Neural cell (in vitro differentiated cells): ENCODE measurements at regions not wholly inside any gene's neighbourhood (a gene's known extent, or its start where the extent isn't known, plus 50 kb on each side); places are given as distances from the start of the nearest gene placed in this dataset.

Experiments
- H2AFZ ChIP-seq: fragments of 200-600, 300-800 bp; sonication (generic), shearing (Covaris generic); 2 replicates; pipeline ENCODE4 v1.6.0; 2014; ENCODE audit warnings: low read depth, mild to moderate bottlenecking, antibody characterized with exemption, low read length, moderate library complexity
- H3F3A ChIP-seq: fragments of 200-600 bp; shearing (Covaris generic); 2 replicates; pipeline ENCODE4 v1.6.1; 2016; ENCODE audit warnings: mild to moderate bottlenecking, moderate library complexity, mixed read lengths, antibody characterized with exemption, low read length; ENCODE audit not compliant: insufficient read depth, poor library complexity, severe bottlenecking
- H3K27ac ChIP-seq: fragments of 200-600, 300-800 bp; sonication (generic), shearing (Covaris generic); 2 replicates; pipeline ENCODE4 v1.5.1; 2014; ENCODE audit warnings: mild to moderate bottlenecking, low read length, moderate library complexity
- H3K27me3 ChIP-seq: fragments of 300-800, 200-600 bp; sonication (generic), shearing (Covaris generic); 2 replicates; pipeline ENCODE4 v1.6.0; 2014; ENCODE audit warnings: mild to moderate bottlenecking, low read depth, low read length, moderate library complexity; ENCODE audit not compliant: insufficient read depth
- H3K36me3 ChIP-seq: fragments of 300-800, 200-600 bp; sonication (generic), shearing (Covaris generic); 2 replicates; pipeline ENCODE4 v1.5.1; 2014; ENCODE audit warnings: mild to moderate bottlenecking, antibody characterized with exemption, low read length, moderate library complexity; ENCODE audit not compliant: insufficient read depth
- H3K4me2 ChIP-seq: fragments of 300-800, 200-600 bp; sonication (generic), shearing (Covaris generic); 2 replicates; pipeline ENCODE4 v1.6.0; 2014; ENCODE audit warnings: mild to moderate bottlenecking, low read length
- H3K4me3 ChIP-seq: fragments of 300-800, 200-600 bp; sonication (generic), shearing (Covaris generic); 2 replicates; pipeline ENCODE4 v1.5.1; 2014; ENCODE audit warnings: mild to moderate bottlenecking, low read length, moderate library complexity
- H3K79me2 ChIP-seq: fragments of 200-600 bp; shearing (Covaris generic); replicated peaks from 2 replicates; pipeline ENCODE4 v1.6.0; 2014; ENCODE audit warnings: mild to moderate bottlenecking, low read length, moderate library complexity; ENCODE audit not compliant: insufficient read depth
- H3K9ac ChIP-seq: fragments of 300-800, 200-600 bp; sonication (generic), shearing (Covaris generic); 2 replicates; pipeline ENCODE4 v1.6.1; 2016; ENCODE audit warnings: mild to moderate bottlenecking, low read length, mixed read lengths
- H3K9me2 ChIP-seq: fragments of 200-600 bp; shearing (Covaris generic); 2 replicates; pipeline ENCODE4 v1.6.1; 2016; ENCODE audit warnings: mild to moderate bottlenecking, low read length, mixed read lengths; ENCODE audit not compliant: insufficient read depth
- H3K9me3 ChIP-seq: fragments of 200-600, 300-800 bp; sonication (generic), shearing (Covaris generic); 2 replicates; pipeline ENCODE4 v1.6.1; 2016; ENCODE audit warnings: mild to moderate bottlenecking, mixed run types, low read length, moderate library complexity, mixed read lengths
- H4K20me1 ChIP-seq: fragments of 200-600 bp; shearing (Covaris generic); 2 replicates; pipeline ENCODE4 v1.6.1; 2016; ENCODE audit warnings: mild to moderate bottlenecking, mixed run types; ENCODE audit not compliant: insufficient read depth
- CTCF ChIP-seq: fragments of 450-650 bp; IDR thresholded peaks from 2 replicates; pipeline ENCODE4 v1.5.1; 2014; ENCODE audit warnings: antibody characterized with exemption, mild to moderate bottlenecking, moderate library complexity; ENCODE audit not compliant: poor library complexity, severe bottlenecking
- EP300 ChIP-seq: fragments of 450-650 bp; conservative IDR thresholded peaks from 2 replicates; pipeline ENCODE4 v1.6.1; 2014; ENCODE audit warnings: antibody characterized with exemption, mild to moderate bottlenecking, moderate library complexity; ENCODE audit not compliant: poor library complexity, severe bottlenecking
- EZH2 ChIP-seq: fragments of 200-600, 300-800 bp; shearing (Covaris generic), sonication (generic); IDR thresholded peaks from 2 replicates; pipeline ENCODE4 v1.6.1; 2014; ENCODE audit warnings: antibody characterized with exemption, low read length, borderline replicate concordance, mild to moderate bottlenecking; ENCODE audit not compliant: insufficient read depth, poor library complexity, severe bottlenecking
- MXI1 ChIP-seq: fragments of 450-650 bp; conservative IDR thresholded peaks from 2 replicates; pipeline ENCODE4 v1.6.1; 2014; ENCODE audit warnings: antibody characterized with exemption, mild to moderate bottlenecking; ENCODE audit not compliant: poor library complexity, severe bottlenecking
- POLR2AphosphoS5 ChIP-seq: IDR thresholded peaks from 2 replicates; pipeline ENCODE4 v1.6.1; 2012
- RAD21 ChIP-seq: fragments of 450-650 bp; conservative IDR thresholded peaks from 2 replicates; pipeline ENCODE4 v1.6.1; 2014; ENCODE audit warnings: antibody characterized with exemption, mild to moderate bottlenecking, moderate library complexity
- REST ChIP-seq: IDR thresholded peaks from 2 replicates; pipeline ENCODE4 v1.6.1; 2012; ENCODE audit warnings: borderline replicate concordance
- SMC3 ChIP-seq: fragments of 450-650 bp; conservative IDR thresholded peaks from 2 replicates; pipeline ENCODE4 v1.6.1; 2014; ENCODE audit warnings: antibody characterized with exemption, mild to moderate bottlenecking, moderate library complexity; ENCODE audit not compliant: poor library complexity
- TAF1 ChIP-seq: IDR thresholded peaks from 2 replicates; pipeline ENCODE4 v1.6.1; 2012; ENCODE audit warnings: low read depth

- H3K9ac ChIP-seq: no peak overlapping the region
- no peaks in the 10 kb centered on the region for H3K27me3 ChIP-seq
- no peaks in the 10 kb centered on the region for H3K79me2 ChIP-seq
- no peaks in the 10 kb centered on the region for H3K9me3 ChIP-seq
- H3K9me2 ChIP-seq: no peaks in the 10 kb centered on the region
- no peak overlapping the region for H2AFZ ChIP-seq
- no peaks in the 10 kb centered on the region for H3F3A ChIP-seq
- no peak overlapping the region for H3K4me2 ChIP-seq
- no peak overlapping the region for H3K4me3 ChIP-seq
- no peaks in the 10 kb centered on the region for H3K36me3 ChIP-seq
- no peaks in the 10 kb centered on the region for H4K20me1 ChIP-seq
- no peak for TF ChIP-seq CTCF
- TF ChIP-seq POLR2AphosphoS5: no peak
- H3K27ac ChIP-seq: no peak overlapping the region
These were observed 504.4 kb downstream of the SATB2 start for GRCh38 chr2:198953328-198953727.

GRCh38 chr2:198950803-198951202 is 506.9 kb downstream of the SATB2 start:
- Histone ChIP-seq H3K27me3 (no peaks in the 10 kb centered on the region), H3F3A (no peaks in the 10 kb centered on the region), H3K36me3 (no peaks in the 10 kb centered on the region), H3K79me2 (no peaks in the 10 kb centered on the region), H3K9me3 (no peaks in the 10 kb centered on the region), H3K9me2 (no peaks in the 10 kb centered on the region), H3K27ac (no peak overlapping the region), H3K4me3 (no peak overlapping the region), H4K20me1 (no peaks in the 10 kb centered on the region), H3K9ac (no peak overlapping the region), H2AFZ (no peak overlapping the region), H3K4me2 (no peak overlapping the region)
- TF ChIP-seq POLR2AphosphoS5 (no peak), REST (no peak), RAD21 (no peak), SMC3 (no peak), TAF1 (no peak), MXI1 (no peak), CTCF (no peak), EP300 (no peak), EZH2 (no peak)
